Skeletal muscle cell (primary cell): ENCODE measurements at regions not wholly inside any gene's neighbourhood (a gene's known extent, or its start where the extent isn't known, plus 50 kb on each side); places are given as distances from the start of the nearest gene placed in this dataset.

ENCODE experiments used
- DNase-seq: peaks from one replicate; pipeline ENCODE4 v3.0.0-alpha.2; 2010; ENCODE audit warnings: low read depth
- H3K4me3 ChIP-seq: 2 replicates; pipeline ENCODE4 v1.5.1; 2011; ENCODE audit warnings: low read depth, mild to moderate bottlenecking, control low read depth, low read length, moderate library complexity

- peak overlapping the region; percentile 32 for H3K4me3 ChIP-seq
- no peak for DNase-seq
These were observed 157.6 kb downstream of the HERPUD2 start for GRCh38 chr7:35537067-35538023.

- DNase-seq, result no peak
These were observed 158.5 kb downstream of the HERPUD2 start for GRCh38 chr7:35536396-35536826.

GRCh38 chr7:35533902-35534301, 161.0 kb downstream of the HERPUD2 start:
- no peak for DNase-seq
- H3K4me3 ChIP-seq, result no peak overlapping the region

More at GRCh38 chr7:35536396-35536826, 158.5 kb downstream of the HERPUD2 start:
- no peak overlapping the region for H3K4me3 ChIP-seq

GRCh38 chr7:35530124-35531109, 164.5 kb downstream of the HERPUD2 start:
- no peak overlapping the region for H3K4me3 ChIP-seq
- no peak for DNase-seq

- no peak overlapping the region for H3K4me3 ChIP-seq
- DNase-seq, result no peak
These were observed 165.2 kb downstream of the HERPUD2 start for GRCh38 chr7:35529713-35530112.

GRCh38 chr7:35528381-35528977, 166.5 kb downstream of the HERPUD2 start:
- no peak for DNase-seq
- no peak overlapping the region for H3K4me3 ChIP-seq

GRCh38 chr7:35526645-35527044, 168.3 kb downstream of the HERPUD2 start:
- H3K4me3 ChIP-seq, result no peak overlapping the region
- no peak for DNase-seq

- H3K4me3 ChIP-seq, result no peak overlapping the region
- DNase-seq, result no peak
These were observed 170.7 kb downstream of the HERPUD2 start for GRCh38 chr7:35524112-35524804.

GRCh38 chr7:35523292-35523691, 171.6 kb downstream of the HERPUD2 start:
- H3K4me3 ChIP-seq, result no peak overlapping the region
- DNase-seq, result no peak

GRCh38 chr7:35522697-35523096, 172.2 kb downstream of the HERPUD2 start:
- DNase-seq, result no peak
- no peak overlapping the region for H3K4me3 ChIP-seq

- H3K4me3 ChIP-seq, result no peak overlapping the region
- DNase-seq, result no peak
These were observed 173.0 kb downstream of the HERPUD2 start for GRCh38 chr7:35521941-35522340.

- DNase-seq, result no peak
- no peak overlapping the region for H3K4me3 ChIP-seq
These were observed 173.9 kb downstream of the HERPUD2 start for GRCh38 chr7:35520810-35521625.

- no peak for DNase-seq
These were observed 174.7 kb downstream of the HERPUD2 start for GRCh38 chr7:35519971-35520809.

GRCh38 chr7:35518767-35519166, 176.2 kb downstream of the HERPUD2 start:
- DNase-seq, result no peak
- H3K4me3 ChIP-seq, result no peak overlapping the region

More at GRCh38 chr7:35519971-35520809, 174.7 kb downstream of the HERPUD2 start:
- no peak overlapping the region for H3K4me3 ChIP-seq

- no peak for DNase-seq
- no peak overlapping the region for H3K4me3 ChIP-seq
These were observed 178.4 kb downstream of the HERPUD2 start for GRCh38 chr7:35516498-35516897.

GRCh38 chr7:35513828-35514227, 181.1 kb downstream of the HERPUD2 start:
- DNase-seq, result no peak
- no peak overlapping the region for H3K4me3 ChIP-seq

- H3K4me3 ChIP-seq, result no peak overlapping the region
- DNase-seq, result no peak
These were observed 181.7 kb downstream of the HERPUD2 start for GRCh38 chr7:35513195-35513594.
